ENCODE measurements at regions not wholly inside any gene's neighbourhood (a gene's known extent, or its start where the extent isn't known, plus 50 kb on each side); places are given as distances from the start of the nearest gene placed in this dataset.

- DNase-seq: peak; percentile 31
These were observed 56.8 kb downstream of the CXCL13 start for GRCh38 chr4:77662396-77662795.

Data from NCI-H524 treated with DMSO at 0.1 percent for 48 hours (cell line).